ENCODE measurements at regions not wholly inside any gene's neighbourhood (a gene's known extent, or its start where the extent isn't known, plus 50 kb on each side); places are given as distances from the start of the nearest gene placed in this dataset.
"Not testable (repeated sequence)": the region's sequence is repeated elsewhere in the genome, so short reads cannot be mapped to it uniquely, and the experiment has no call there.

DNA sequence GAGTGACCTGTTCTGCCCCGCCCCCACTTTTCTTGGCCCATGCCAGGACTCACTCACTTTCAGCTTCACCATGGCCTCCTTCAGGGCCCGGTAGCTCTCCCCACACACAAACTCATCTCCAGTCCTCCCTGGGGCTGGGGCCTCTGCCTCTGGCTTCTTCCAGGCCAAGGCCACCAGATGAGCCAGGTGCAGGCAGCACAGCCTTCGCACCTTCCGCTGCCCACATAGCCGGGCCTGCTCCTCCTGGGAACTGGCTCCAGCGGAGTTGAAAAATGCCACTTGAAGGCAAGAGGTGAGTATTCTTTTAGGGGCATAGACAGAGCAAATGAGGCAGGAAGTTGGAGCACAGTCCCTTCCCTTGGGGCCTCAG is 161.6 kb downstream of the TBC1D2B start:
- TF ChIP-seq CHD2 (IDR thresholded peaks at IDR 0.05; ENCODE audit: low read length); HDAC6 (IDR thresholded peaks at IDR 0.05; ENCODE audit: low read depth, low read length); SIN3A (conservative IDR thresholded peaks at IDR 0.05 in 1 of 2, IDR thresholded peaks at IDR 0.05 in 1 of 2; ENCODE audit: low read depth in 1 of 2, low read length in 2 of 2): not testable (repeated sequence)

Data from H1 (cell line).